ENCODE measurements at regions not wholly inside any gene's neighbourhood (a gene's known extent, or its start where the extent isn't known, plus 50 kb on each side); places are given as distances from the start of the nearest gene placed in this dataset.

GRCh38 chr10:25101461-25102146 is 73.2 kb upstream of the GPR158 start:
- H3K4me3 ChIP-seq, result no peak overlapping the region
- no peak for DNase-seq (ENCODE audit: low spot score)
- no peaks in the 10 kb centered on the region for H3K9me3 ChIP-seq
- no peaks in the 10 kb centered on the region for H3K27me3 ChIP-seq (replicated peaks; ENCODE audit: insufficient read depth)
- H3K27ac ChIP-seq, result no peak overlapping the region
- no peaks in the 10 kb centered on the region for H3K4me1 ChIP-seq (ENCODE audit: control insufficient read depth in 1 of 2, low read depth in 2 of 2)
- H3K36me3 ChIP-seq, result no peaks in the 10 kb centered on the region
- no peak for TF ChIP-seq CTCF (IDR thresholded peaks at IDR 0.05)
- no peak for ATAC-seq (ENCODE audit: insufficient number of reproducible peaks, low FRiP score, low read depth)

- DNase-seq (ENCODE audit: low spot score) (no peak), ATAC-seq (ENCODE audit: insufficient number of reproducible peaks, low FRiP score, low read depth) (no peak)
- Histone ChIP-seq H3K36me3 (no peaks in the 10 kb centered on the region), H3K9me3 (no peaks in the 10 kb centered on the region), H3K27me3 (replicated peaks; ENCODE audit: insufficient read depth) (no peaks in the 10 kb centered on the region), H3K4me3 (no peak overlapping the region), H3K4me1 (ENCODE audit: control insufficient read depth in 1 of 2, low read depth in 2 of 2) (no peaks in the 10 kb centered on the region), H3K27ac (no peak overlapping the region)
- no peak for TF ChIP-seq CTCF (IDR thresholded peaks at IDR 0.05)
These were observed 72.5 kb upstream of the GPR158 start for GRCh38 chr10:25102147-25102822.

GRCh38 chr10:25103703-25104102 is 71.1 kb upstream of the GPR158 start:
- ATAC-seq (ENCODE audit: insufficient number of reproducible peaks, low FRiP score, low read depth) (no peak), DNase-seq (ENCODE audit: low spot score) (no peak)
- no peak for TF ChIP-seq CTCF (IDR thresholded peaks at IDR 0.05)
- no peaks in the 10 kb centered on the region for H3K4me1 ChIP-seq (ENCODE audit: control insufficient read depth in 1 of 2, low read depth in 2 of 2)
- no peaks in the 10 kb centered on the region for H3K36me3 ChIP-seq
- no peaks in the 10 kb centered on the region for H3K27me3 ChIP-seq (replicated peaks; ENCODE audit: insufficient read depth)
- no peak overlapping the region for H3K4me3 ChIP-seq
- H3K27ac ChIP-seq, result no peak overlapping the region
- no peaks in the 10 kb centered on the region for H3K9me3 ChIP-seq

- no peaks in the 10 kb centered on the region for H3K27me3 ChIP-seq (replicated peaks; ENCODE audit: insufficient read depth)
- no peaks in the 10 kb centered on the region for H3K4me1 ChIP-seq (ENCODE audit: control insufficient read depth in 1 of 2, low read depth in 2 of 2)
- no peak overlapping the region for H3K27ac ChIP-seq
- DNase-seq (ENCODE audit: low spot score) (no peak), ATAC-seq (ENCODE audit: insufficient number of reproducible peaks, low FRiP score, low read depth) (no peak)
- no peaks in the 10 kb centered on the region for H3K36me3 ChIP-seq
- H3K9me3 ChIP-seq, result no peaks in the 10 kb centered on the region
- H3K4me3 ChIP-seq, result no peak overlapping the region
- no peak for TF ChIP-seq CTCF (IDR thresholded peaks at IDR 0.05)
These were observed 70.4 kb upstream of the GPR158 start for GRCh38 chr10:25104441-25104840.

- no peaks in the 10 kb centered on the region for H3K27me3 ChIP-seq (replicated peaks; ENCODE audit: insufficient read depth)
- H3K36me3 ChIP-seq, result no peaks in the 10 kb centered on the region
- no peak for TF ChIP-seq CTCF (IDR thresholded peaks at IDR 0.05)
- no peaks in the 10 kb centered on the region for H3K4me1 ChIP-seq (ENCODE audit: control insufficient read depth in 1 of 2, low read depth in 2 of 2)
- H3K9me3 ChIP-seq, result no peaks in the 10 kb centered on the region
- ATAC-seq (ENCODE audit: insufficient number of reproducible peaks, low FRiP score, low read depth) (no peak), DNase-seq (ENCODE audit: low spot score) (no peak)
- H3K4me3 ChIP-seq, result no peak overlapping the region
- no peak overlapping the region for H3K27ac ChIP-seq
These were observed 69.5 kb upstream of the GPR158 start for GRCh38 chr10:25105262-25105661.
